ENCODE measurements at regions not wholly inside any gene's neighbourhood (a gene's known extent, or its start where the extent isn't known, plus 50 kb on each side); places are given as distances from the start of the nearest gene placed in this dataset.

GRCh38 chr4:42296196-42296595 lies 101.1 kb upstream of the SHISA3 start:
- DNase-seq (ENCODE audit: low read depth, low spot score) (no peak), ATAC-seq (peak; percentile 52)

More at GRCh38 chr4:42296196-42296595, 101.1 kb upstream of the SHISA3 start:
- no TSS peak for BruUV-seq (replicated peaks)
- peaks cover 5% of the 10 kb centered on the region; the same call in 1 of the 2 replicates for H3K27me3 ChIP-seq (ENCODE audit: insufficient read depth, low read length)
- ChIA-PET POLR2A (no interaction called here), CTCF (no interaction called here), RAD21 (ENCODE audit: low non-redundant PET in 1 of 2, low total read pairs in 2 of 2, uncharacterized antibody in 2 of 2, unreplicated experiment in 2 of 2) (no interaction called here)
- H3K36me3 ChIP-seq (ENCODE audit: control insufficient read depth in 1 of 2, insufficient read depth in 2 of 2, low read length in 2 of 2): no peaks in the 10 kb centered on the region
- no peak for TF ChIP-seq MAX (IDR thresholded peaks at IDR 0.05)
- no peak for TF ChIP-seq SRF (IDR thresholded peaks at IDR 0.05; ENCODE audit: low read depth)
- no peak for TF ChIP-seq TCF7L2 (IDR thresholded peaks at IDR 0.05; ENCODE audit: borderline replicate concordance, extremely low read depth, insufficient read depth, insufficient read length)
- no peak for TF ChIP-seq SP1 (IDR thresholded peaks at IDR 0.05; ENCODE audit: low read depth)
- TF ChIP-seq CTCF (IDR thresholded peaks at IDR 0.05 in 2 of 3, conservative IDR thresholded peaks at IDR 0.05 in 1 of 3; ENCODE audit: borderline replicate concordance in 1 of 3, insufficient read depth in 1 of 3, low read depth in 2 of 3, low read length in 2 of 3): peak in 1 of 3 experiments; percentile 3; a peak in 1 of 6 replicates
- TF ChIP-seq ATF3 (IDR thresholded peaks at IDR 0.05): no peak
- no peak overlapping the region for H3K4me3 ChIP-seq (replicated peaks in 1 of 2; ENCODE audit: low read depth in 1 of 2, low read length in 2 of 2)
- no peaks in the 10 kb centered on the region for H3K79me2 ChIP-seq (ENCODE audit: insufficient read depth, low read length)
- H3K27ac ChIP-seq (ENCODE audit: low read depth, low read length): no peak overlapping the region
- H3K4me2 ChIP-seq (ENCODE audit: low read length): no peak overlapping the region
- H3K9ac ChIP-seq (ENCODE audit: low read length): no peak overlapping the region
- H3K4me1 ChIP-seq (ENCODE audit: control insufficient read depth in 1 of 2, insufficient read depth in 2 of 2, low read length in 2 of 2): no peaks in the 10 kb centered on the region
- intact Hi-C loops (cut with micrococcal nuclease): no loop called here
- H3K9me3 ChIP-seq (ENCODE audit: control insufficient read depth in 1 of 2, insufficient read depth in 1 of 2, low read depth in 1 of 2, low read length in 2 of 2): no peaks in the 10 kb centered on the region
- no peak overlapping the region for H2AFZ ChIP-seq (ENCODE audit: low read depth, low read length, poor library complexity, severe bottlenecking)
- no peaks in the 10 kb centered on the region for H4K20me1 ChIP-seq (ENCODE audit: insufficient read depth)
- no peaks in the 10 kb centered on the region for H3K9me2 ChIP-seq (ENCODE audit: insufficient read depth)

All from HCT116 (cell line).